Jurkat, Clone E6-1 (cell line): ENCODE measurements at regions not wholly inside any gene's neighbourhood (a gene's known extent, or its start where the extent isn't known, plus 50 kb on each side); places are given as distances from the start of the nearest gene placed in this dataset.
"Not testable (repeated sequence)": the region's sequence is repeated elsewhere in the genome, so short reads cannot be mapped to it uniquely, and the experiment has no call there.

Experiments used
- DNase-seq: peaks from one replicate; pipeline ENCODE4 v3.0.0-alpha.2; 2011; ENCODE audit warnings: low read depth, low spot score
- H3K4me3 ChIP-seq: 2 replicates; pipeline ENCODE4 v1.5.1; 2011; ENCODE audit warnings: mild to moderate bottlenecking, low read length, control low read depth, moderate library complexity

DNA sequence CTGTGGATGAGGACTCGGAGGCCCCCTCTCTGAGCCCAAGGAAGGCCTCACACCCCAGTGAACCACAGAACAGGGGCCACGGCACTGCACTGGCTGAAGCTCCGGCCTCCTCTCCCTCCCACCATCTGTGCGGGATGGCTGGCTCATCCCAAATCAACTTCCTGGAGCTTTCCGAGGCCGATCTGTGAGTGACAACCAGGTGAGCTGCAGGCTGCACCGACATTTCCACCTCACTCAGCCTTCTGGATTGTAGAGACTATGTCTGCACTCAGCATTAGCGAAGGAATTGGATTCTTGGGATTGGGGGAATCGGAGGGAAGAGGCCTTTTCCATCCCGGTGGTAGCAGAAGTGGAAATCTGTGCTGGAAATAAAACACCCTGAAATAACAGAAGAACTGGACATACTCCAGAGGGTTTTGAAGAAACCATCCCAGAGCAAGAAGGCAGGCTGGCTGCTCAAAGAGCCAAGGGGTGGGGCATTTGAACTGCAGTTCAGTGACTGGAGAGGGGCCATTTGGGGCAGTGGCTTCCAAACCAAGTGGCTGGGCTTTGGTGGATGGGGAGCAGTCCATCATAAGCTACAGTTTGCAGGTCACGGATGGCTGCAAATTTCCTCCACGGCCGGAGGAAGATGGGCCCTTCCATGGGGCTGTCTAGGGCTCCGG lies 118.5 kb downstream of the NPIPB11 start:
- DNase-seq = not testable (repeated sequence)

GRCh38 chr16:29287246-29287645 lies 119.3 kb downstream of the NPIPB11 start:
- H3K4me3 ChIP-seq, DNase-seq: not testable (repeated sequence)

More for the DNA sequence above, 118.5 kb downstream of the NPIPB11 start:
- H3K4me3 ChIP-seq = not testable (repeated sequence)

GRCh38 chr16:29286796-29287195 lies 119.7 kb downstream of the NPIPB11 start:
- DNase-seq, H3K4me3 ChIP-seq: not testable (repeated sequence)

DNA sequence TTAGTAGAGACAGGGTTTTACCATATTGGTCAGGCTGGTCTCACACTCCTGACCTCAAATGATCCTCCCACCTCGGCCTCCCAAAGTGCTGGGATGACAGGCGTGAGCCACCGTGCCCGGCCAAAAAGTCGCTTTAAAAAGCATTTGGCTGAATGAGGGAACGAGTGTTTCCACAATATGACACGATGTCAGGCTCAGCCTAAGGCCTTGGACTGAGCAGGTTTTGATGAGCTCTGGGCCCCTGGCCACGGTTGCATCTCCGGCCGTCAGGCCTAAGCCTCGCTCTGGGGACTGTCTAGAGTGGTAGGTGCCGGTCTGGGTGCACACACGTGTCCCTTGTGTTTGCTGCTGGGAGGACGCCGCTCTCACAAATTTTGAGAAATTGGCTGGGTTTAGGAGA lies 120.3 kb downstream of the NPIPB11 start:
- not testable (repeated sequence) for H3K4me3 ChIP-seq, DNase-seq

DNA sequence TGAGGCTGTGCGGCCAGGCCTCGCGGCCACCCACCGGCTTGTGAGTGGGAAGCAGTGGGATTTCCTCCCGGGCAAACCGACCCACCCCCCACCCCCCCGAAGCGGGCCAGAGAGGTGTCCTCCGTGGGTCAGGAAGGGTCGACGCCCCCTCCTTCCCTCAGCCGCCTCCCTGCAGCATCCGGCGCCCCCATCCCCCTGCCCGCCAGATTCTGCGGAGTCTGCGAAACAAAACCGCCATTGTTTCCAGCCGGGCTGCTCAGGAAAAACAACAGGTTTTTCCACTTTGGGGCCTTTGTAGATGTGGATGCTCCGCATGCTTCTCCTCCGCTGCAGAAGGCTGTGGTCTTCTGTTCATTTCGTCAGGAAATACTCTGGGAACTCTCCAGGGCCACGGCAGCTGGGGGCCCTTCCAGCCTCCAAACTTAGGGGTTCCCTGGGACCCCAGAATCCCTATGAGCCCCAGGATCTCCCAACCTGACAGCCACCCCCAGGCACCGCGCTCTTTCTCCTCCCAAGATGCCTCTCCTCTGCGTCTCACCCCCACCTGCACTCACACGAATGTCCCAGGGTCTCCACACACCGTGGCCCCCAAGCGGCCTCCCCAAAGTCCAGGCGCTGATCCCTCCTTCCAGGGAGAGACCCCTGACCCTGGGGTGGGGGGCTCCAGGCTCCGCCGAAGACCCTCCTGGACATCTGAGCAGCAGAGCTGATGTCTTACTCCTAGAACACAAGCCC lies 121.2 kb downstream of the NPIPB11 start:
- not testable (repeated sequence) for H3K4me3 ChIP-seq, DNase-seq

- not testable (repeated sequence) for H3K4me3 ChIP-seq, DNase-seq
These were observed 121.8 kb downstream of the NPIPB11 start for GRCh38 chr16:29284723-29285122.

DNA sequence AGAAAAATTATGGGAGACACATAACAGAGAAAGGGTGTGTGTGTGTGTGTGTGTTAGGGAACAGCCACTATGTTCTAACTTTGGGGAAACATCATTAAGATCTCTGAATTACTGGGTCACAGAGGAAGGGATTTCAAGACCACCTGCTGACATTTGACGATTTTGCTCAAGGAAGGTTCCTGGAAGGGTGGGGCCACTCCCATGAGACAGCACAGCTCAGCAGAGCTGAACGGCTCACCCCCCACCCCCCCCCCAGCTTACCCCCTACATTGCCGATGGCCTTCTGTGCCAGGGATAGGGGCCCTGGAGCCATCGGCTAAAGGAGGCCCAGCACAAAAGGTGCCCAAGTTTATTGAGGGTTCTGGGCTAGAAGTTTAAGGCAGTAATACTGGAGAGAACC lies 122.4 kb downstream of the NPIPB11 start:
- H3K4me3 ChIP-seq, DNase-seq: not testable (repeated sequence)

GRCh38 chr16:29278097-29278871 lies 128.2 kb downstream of the NPIPB11 start:
- DNase-seq, H3K4me3 ChIP-seq: not testable (repeated sequence)

GRCh38 chr16:29276446-29276845 lies 130.1 kb downstream of the NPIPB11 start:
- not testable (repeated sequence) for H3K4me3 ChIP-seq, DNase-seq

DNA sequence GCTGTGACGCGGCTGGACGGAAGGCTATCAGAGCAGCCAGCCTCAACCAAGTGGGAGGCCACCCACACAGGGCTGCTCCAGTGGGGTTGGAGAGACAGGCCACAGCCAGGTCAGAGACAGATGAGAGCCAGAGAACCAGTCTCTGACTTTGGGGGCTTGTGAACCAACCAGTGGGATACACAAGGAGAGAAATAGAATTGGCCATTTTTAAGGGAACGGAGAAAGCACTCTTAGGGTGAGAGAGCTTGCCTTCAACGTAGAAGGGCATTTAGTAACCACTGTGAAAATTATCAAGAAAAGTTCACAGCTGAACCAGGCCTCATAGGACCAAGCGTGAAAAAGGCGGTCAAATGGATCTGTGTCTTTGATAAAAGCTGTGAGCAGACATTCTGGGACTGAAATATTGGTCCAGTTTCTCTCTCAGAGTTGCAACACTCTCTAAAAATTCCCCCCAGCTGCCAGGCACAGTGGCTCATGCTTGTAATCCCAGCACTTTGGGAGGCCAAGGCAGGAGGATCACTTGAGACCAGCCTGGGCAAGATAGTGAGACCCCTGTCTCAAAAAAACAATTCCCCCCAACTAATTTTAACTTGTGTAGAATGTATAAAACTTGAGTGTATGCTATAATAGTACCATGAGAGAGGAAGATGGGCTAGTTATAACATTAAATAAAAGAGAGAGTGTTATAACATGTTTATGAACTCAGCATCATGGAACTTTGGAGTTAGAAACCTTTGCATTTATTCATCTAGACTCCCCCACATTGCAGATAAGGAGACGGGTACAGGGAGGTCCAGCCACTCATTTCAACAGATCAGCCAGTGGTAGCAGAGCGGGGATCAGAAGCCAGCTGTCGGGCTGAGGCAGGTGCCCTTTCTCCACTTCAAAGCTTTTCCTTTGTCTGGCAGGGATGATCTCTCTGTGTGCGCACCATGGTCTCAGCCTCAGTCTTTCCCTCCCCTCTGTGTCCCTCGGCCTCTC lies 132.2 kb downstream of the NPIPB11 start:
- not testable (repeated sequence) for DNase-seq, H3K4me3 ChIP-seq

DNA sequence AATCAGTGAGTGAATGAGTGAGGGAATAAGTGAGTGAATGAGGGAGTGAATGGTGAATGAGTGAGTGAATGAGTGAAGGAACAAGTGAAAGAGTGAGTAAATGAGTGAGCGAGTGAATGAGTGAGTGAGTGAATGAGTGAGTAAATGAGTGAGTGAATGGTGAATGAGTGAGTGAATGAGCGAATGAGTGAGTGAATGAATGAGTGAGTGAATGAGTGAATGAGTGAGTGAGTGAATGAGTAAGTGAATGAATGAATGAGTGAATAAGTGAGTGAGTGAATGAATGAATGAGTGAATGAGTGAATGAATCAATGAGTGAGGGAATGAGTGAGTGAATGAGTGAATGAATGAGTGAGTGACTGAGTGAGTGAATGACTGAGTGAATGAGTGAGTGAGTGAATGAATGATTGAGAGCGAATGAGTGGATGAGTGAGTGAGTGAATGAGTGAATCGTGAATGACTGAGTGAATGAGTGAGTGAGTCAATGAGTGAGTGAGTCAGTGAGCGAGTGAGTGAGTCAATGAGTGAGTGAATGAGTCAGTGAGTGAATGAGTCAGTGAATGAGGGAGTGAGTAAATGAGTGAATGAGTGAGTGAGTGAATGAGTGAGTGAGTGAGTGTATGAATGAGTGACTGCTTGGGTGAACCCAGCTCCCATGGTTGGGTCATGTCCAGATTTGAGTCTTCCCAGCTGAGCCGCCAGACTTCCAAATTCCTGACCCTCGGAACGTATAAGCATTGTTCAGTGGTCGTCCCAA lies 133.0 kb downstream of the NPIPB11 start:
- DNase-seq, H3K4me3 ChIP-seq: not testable (repeated sequence)

DNA sequence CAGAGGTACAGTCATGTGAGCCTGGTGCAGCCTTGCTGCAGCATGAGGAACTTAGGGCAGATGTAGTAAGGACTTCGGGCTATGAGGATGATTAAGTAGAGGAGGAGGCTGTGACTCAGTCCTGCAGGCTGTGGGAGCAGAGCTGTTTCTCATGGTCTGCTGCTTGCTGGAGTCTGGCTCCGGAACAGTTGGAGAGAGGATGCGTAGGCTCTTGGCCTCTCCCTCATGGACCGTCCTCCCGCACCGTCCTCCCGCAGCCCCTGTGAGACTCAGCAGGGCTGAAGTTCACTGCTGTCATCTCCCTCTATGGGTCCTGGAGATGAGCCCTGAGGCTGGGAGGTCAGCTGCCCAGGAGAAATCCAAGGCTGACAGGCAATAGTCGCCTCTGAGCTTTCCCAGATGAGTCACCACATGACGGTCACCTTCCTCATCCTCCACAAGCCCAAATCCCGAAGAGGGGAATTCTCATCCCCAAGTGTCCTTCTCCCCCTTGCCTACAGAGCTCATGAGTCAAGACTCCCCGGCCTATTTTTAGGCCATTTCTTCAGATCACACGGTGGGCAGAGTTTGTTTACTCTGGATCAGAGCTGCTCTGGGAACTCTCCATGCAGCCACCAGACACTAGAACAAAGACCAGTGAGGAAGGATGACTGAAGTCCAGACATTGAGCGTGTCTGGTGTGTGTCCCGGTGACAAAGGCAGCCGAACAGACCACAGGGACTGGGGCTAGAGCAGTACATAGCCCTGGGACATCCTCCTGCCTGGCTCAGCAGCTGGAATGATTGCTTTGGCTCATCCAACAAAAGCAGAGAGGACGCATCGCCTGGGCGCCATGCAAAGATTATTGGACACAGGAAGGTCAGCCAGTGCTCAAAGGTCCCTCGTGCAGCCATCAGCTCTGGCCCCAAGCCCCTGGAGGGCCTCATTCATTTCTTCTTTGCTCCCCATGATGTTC lies 134.5 kb downstream of the NPIPB11 start:
- DNase-seq, H3K4me3 ChIP-seq: not testable (repeated sequence)

GRCh38 chr16:29270923-29271322 lies 135.6 kb downstream of the NPIPB11 start:
- DNase-seq, H3K4me3 ChIP-seq: not testable (repeated sequence)

DNA sequence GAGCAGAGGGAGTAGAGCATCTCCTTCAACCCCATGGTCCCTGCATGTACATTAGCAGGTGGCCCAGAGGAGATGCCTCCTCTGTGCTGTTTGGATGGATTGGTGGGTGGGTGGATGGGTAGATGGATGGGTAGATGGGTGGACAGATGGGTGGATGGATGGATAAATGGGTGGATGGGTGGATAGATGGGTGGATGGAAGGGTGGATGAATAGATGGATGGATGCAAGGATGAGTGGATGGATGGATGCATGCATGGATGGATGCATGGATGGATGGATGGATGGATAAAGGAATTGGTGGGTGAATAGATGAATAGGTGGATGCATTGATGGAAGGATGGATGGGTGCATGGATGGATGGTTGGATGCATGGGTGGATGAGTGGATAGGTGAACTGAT lies 136.5 kb downstream of the NPIPB11 start:
- not testable (repeated sequence) for DNase-seq, H3K4me3 ChIP-seq

DNA sequence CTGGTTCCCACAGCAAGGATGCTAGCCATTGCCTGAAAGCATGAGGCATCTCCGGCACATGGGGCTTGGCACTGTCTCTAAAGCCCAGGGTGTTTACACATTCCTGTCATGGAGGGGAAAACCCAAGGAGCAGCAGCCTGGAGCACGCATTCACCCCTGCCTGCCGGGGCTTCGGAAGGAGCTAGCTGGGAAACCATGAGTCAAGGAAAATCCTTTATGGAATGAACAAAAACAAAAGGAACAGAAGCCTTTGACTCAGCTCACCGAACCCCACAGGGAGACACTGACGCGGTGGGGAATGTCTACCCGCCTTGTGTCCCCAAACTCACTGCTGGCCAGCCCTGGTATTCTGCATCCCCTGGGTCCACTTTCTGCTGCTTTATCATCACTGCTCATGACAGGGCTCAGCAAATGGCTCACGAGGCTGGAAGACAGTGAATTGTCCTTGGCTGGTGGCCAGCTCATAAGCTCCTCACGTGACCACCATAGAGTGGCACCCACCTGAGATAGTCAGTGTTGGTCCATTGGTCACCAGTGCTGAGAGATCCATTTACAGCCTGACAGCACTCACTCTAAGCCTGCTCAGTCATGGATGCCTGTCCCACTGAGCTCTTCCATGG lies 137.2 kb downstream of the NPIPB11 start:
- H3K4me3 ChIP-seq, DNase-seq: not testable (repeated sequence)

- not testable (repeated sequence) for H3K4me3 ChIP-seq, DNase-seq
These were observed 137.7 kb downstream of the NPIPB11 start for GRCh38 chr16:29268785-29269191.
